Loucy (cell line): ENCODE measurements at regions not wholly inside any gene's neighbourhood (a gene's known extent, or its start where the extent isn't known, plus 50 kb on each side); places are given as distances from the start of the nearest gene placed in this dataset.

Experiments
- EZH2phosphoT487 ChIP-seq: fragments of 200-600 bp; IDR thresholded peaks from 2 replicates; pipeline ENCODE4 v1.6.1; 2018; ENCODE audit warnings: antibody characterized with exemption, mild to moderate bottlenecking, moderate library complexity, borderline replicate concordance
- TF ChIP-seq, protein P1 (sequence below): fragments of 200-600 bp; sonication (generic); conservative IDR thresholded peaks from 2 replicates; pipeline ENCODE4 v1.5.1; 2014; ENCODE audit warnings: mild to moderate bottlenecking, antibody characterized with exemption, low read length

DNA sequence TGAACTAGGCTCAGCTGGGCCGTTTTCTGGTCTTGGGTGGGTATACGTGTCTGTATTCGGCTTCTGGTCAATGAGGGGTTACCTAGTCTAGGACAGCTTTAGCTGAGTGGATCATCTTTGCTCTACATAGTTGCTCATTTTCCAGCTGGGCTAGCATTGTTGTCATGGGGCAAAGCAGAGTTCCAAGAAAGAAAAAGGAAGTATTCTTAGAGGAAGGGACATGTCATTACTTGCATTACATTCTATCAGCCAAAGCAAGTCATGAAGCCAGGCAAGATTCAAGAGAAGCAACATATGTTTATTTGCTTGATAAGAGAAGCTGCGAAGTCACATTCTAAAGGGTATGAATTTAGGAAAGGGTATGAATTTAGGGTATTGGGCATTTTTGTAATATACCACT, 396.5 kb downstream of the ZNF608 start:
- TF ChIP-seq EZH2phosphoT487 = no peak
- TF ChIP-seq, protein P1, sequence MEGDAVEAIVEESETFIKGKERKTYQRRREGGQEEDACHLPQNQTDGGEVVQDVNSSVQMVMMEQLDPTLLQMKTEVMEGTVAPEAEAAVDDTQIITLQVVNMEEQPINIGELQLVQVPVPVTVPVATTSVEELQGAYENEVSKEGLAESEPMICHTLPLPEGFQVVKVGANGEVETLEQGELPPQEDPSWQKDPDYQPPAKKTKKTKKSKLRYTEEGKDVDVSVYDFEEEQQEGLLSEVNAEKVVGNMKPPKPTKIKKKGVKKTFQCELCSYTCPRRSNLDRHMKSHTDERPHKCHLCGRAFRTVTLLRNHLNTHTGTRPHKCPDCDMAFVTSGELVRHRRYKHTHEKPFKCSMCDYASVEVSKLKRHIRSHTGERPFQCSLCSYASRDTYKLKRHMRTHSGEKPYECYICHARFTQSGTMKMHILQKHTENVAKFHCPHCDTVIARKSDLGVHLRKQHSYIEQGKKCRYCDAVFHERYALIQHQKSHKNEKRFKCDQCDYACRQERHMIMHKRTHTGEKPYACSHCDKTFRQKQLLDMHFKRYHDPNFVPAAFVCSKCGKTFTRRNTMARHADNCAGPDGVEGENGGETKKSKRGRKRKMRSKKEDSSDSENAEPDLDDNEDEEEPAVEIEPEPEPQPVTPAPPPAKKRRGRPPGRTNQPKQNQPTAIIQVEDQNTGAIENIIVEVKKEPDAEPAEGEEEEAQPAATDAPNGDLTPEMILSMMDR = no peak
